ENCODE measurements at regions not wholly inside any gene's neighbourhood (a gene's known extent, or its start where the extent isn't known, plus 50 kb on each side); places are given as distances from the start of the nearest gene placed in this dataset.

- TF ChIP-seq CTCF (IDR thresholded peaks at IDR 0.05; ENCODE audit: insufficient read depth, missing control alignments) = no peak
- no peak for FAIRE-seq
- DNase-seq (ENCODE audit: insufficient read length, low spot score) = no peak
These were observed 1093.4 kb upstream of the FLRT2 start for GRCh38 chr14:84436528-84436927.

- no peak for TF ChIP-seq CTCF (IDR thresholded peaks at IDR 0.05; ENCODE audit: insufficient read depth, missing control alignments)
- DNase-seq (ENCODE audit: insufficient read length, low spot score) (no peak), FAIRE-seq (no peak)
These were observed 1087.4 kb upstream of the FLRT2 start for GRCh38 chr14:84442521-84442920.

GRCh38 chr14:84445486-84445885 is 1084.5 kb upstream of the FLRT2 start:
- DNase-seq (ENCODE audit: insufficient read length, low spot score) (no peak), FAIRE-seq (no peak)
- TF ChIP-seq CTCF (IDR thresholded peaks at IDR 0.05; ENCODE audit: insufficient read depth, missing control alignments) = no peak

- FAIRE-seq = no peak
- DNase-seq (ENCODE audit: insufficient read length, low spot score) = no peak
- no peak for TF ChIP-seq CTCF (IDR thresholded peaks at IDR 0.05; ENCODE audit: insufficient read depth, missing control alignments)
These were observed 1083.7 kb upstream of the FLRT2 start for GRCh38 chr14:84446250-84446649.

DNA sequence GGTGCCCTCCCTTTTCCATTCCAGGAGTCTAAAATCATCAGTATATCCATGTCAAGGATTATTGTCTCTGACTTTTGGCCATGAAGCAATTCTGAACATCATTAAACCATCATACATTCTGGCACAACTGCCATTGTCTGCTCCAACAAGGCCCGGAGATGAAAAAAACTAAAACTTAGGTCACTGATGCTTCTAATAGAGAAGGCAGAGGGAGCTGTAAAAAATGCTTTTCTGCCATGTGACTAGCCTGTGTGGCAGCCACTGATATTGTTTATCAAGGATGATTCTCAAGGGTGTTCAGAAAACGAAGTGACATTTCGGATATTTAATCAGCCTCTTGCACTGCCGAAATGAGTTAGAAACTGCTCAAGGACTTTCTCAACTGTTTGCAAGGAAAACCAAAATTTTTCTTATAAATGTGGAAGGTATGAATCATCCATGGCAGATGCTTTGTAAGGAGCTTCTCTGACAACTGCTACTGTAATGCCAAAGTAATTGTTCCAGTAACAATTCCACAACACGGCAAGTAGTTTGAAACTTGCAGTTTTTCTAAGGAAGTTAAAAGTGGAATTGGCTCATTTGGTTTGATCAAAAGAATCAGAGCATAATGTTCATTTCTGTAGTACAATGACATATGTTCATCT is 1076.5 kb upstream of the FLRT2 start:
- FAIRE-seq (no peak), DNase-seq (ENCODE audit: insufficient read length, low spot score) (no peak)
- no peak for TF ChIP-seq CTCF (IDR thresholded peaks at IDR 0.05; ENCODE audit: insufficient read depth, missing control alignments)

GRCh38 chr14:84454114-84454513 is 1075.8 kb upstream of the FLRT2 start:
- no peak for TF ChIP-seq CTCF (IDR thresholded peaks at IDR 0.05; ENCODE audit: insufficient read depth, missing control alignments)
- no peak for FAIRE-seq
- DNase-seq (ENCODE audit: insufficient read length, low spot score) = no peak

DNA sequence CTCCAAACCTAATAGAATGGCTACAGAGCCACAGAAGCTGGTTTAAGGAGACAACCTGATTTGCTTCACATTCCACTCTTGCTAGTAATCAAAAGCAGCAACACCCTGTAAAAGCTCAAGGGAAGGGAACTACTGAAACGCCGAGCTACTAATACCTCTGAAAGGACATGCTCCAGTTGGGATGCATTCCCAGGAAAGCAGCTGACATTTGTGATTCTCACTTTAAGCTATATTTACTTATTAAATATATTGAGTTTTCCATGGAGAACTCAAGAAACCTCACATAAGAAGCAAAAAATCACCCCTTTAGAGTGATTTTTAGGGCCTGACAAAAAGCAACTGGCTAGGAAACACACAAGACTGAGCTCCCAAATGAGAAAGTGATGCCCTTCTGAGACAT is 1073.0 kb upstream of the FLRT2 start:
- FAIRE-seq (no peak), DNase-seq (ENCODE audit: insufficient read length, low spot score) (no peak)
- no peak for TF ChIP-seq CTCF (IDR thresholded peaks at IDR 0.05; ENCODE audit: insufficient read depth, missing control alignments)
